ENCODE measurements at regions not wholly inside any gene's neighbourhood (a gene's known extent, or its start where the extent isn't known, plus 50 kb on each side); places are given as distances from the start of the nearest gene placed in this dataset.

DNA sequence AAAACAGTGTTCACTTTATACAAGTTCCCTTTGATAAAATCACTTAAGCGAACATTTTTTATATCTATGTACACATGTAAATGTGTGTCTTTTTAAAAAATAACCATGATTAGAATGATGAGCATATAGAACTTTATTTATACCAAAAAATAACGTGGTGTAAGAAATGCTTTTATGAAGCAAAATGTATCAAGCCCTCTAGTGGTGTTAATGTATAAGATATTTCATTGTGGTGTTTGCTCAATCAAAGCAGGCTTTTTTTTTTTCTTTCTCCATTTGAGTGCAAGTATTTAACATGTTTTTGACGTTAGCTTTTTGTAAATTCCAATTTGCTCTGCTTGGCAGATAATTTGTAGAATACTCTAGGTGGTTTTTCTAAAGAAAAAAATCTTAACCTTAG, 2092.4 kb upstream of the TENM3 start:
- H3K27ac Mint-ChIP-seq, result no peak overlapping the region
- DNase-seq (ENCODE audit: low spot score, unreplicated experiment), result no peak

GRCh38 chr4:180152831-180153230, 2090.4 kb upstream of the TENM3 start:
- Mint-ChIP-seq H3K4me3 (ENCODE audit: low read depth) (no peak overlapping the region), H3K27me3 (no peaks in the 10 kb centered on the region), H3K4me1 (ENCODE audit: low read depth) (no peaks in the 10 kb centered on the region), H3K27ac (no peak overlapping the region), H3K9me3 (ENCODE audit: low read depth) (no peaks in the 10 kb centered on the region), H3K36me3 (ENCODE audit: insufficient read depth) (no peaks in the 10 kb centered on the region)
- DNase-seq (ENCODE audit: low spot score, unreplicated experiment), result no peak
- TF ChIP-seq CTCF (IDR thresholded peaks at IDR 0.05; ENCODE audit: unreplicated experiment), result no peak

More for the DNA sequence above, 2092.4 kb upstream of the TENM3 start:
- H3K36me3 Mint-ChIP-seq (ENCODE audit: insufficient read depth), result no peaks in the 10 kb centered on the region
- no peaks in the 10 kb centered on the region for H3K9me3 Mint-ChIP-seq (ENCODE audit: low read depth)
- TF ChIP-seq CTCF (IDR thresholded peaks at IDR 0.05; ENCODE audit: unreplicated experiment), result peak; percentile 72
- H3K4me3 Mint-ChIP-seq (ENCODE audit: low read depth), result no peak overlapping the region
- peaks cover 3% of the 10 kb centered on the region for H3K4me1 Mint-ChIP-seq (ENCODE audit: low read depth)
- no peaks in the 10 kb centered on the region for H3K27me3 Mint-ChIP-seq

- no peak for TF ChIP-seq CTCF (IDR thresholded peaks at IDR 0.05; ENCODE audit: unreplicated experiment)
- Mint-ChIP-seq H3K4me3 (ENCODE audit: low read depth) (no peak overlapping the region), H3K27ac (no peak overlapping the region), H3K27me3 (no peaks in the 10 kb centered on the region), H3K9me3 (ENCODE audit: low read depth) (no peaks in the 10 kb centered on the region), H3K4me1 (ENCODE audit: low read depth) (no peaks in the 10 kb centered on the region), H3K36me3 (ENCODE audit: insufficient read depth) (no peaks in the 10 kb centered on the region)
- no peak for DNase-seq (ENCODE audit: low spot score, unreplicated experiment)
Measured at GRCh38 chr4:180153587-180153986, 2089.6 kb upstream of the TENM3 start.

GRCh38 chr4:180156684-180157083, 2086.5 kb upstream of the TENM3 start:
- Mint-ChIP-seq H3K4me1 (ENCODE audit: low read depth) (peaks cover 14% of the 10 kb centered on the region), H3K36me3 (ENCODE audit: insufficient read depth) (no peaks in the 10 kb centered on the region), H3K27me3 (no peaks in the 10 kb centered on the region), H3K27ac (no peak overlapping the region), H3K4me3 (ENCODE audit: low read depth) (no peak overlapping the region), H3K9me3 (ENCODE audit: low read depth) (no peaks in the 10 kb centered on the region)
- DNase-seq (ENCODE audit: low spot score, unreplicated experiment), result no peak
- no peak for TF ChIP-seq CTCF (IDR thresholded peaks at IDR 0.05; ENCODE audit: unreplicated experiment)

DNA sequence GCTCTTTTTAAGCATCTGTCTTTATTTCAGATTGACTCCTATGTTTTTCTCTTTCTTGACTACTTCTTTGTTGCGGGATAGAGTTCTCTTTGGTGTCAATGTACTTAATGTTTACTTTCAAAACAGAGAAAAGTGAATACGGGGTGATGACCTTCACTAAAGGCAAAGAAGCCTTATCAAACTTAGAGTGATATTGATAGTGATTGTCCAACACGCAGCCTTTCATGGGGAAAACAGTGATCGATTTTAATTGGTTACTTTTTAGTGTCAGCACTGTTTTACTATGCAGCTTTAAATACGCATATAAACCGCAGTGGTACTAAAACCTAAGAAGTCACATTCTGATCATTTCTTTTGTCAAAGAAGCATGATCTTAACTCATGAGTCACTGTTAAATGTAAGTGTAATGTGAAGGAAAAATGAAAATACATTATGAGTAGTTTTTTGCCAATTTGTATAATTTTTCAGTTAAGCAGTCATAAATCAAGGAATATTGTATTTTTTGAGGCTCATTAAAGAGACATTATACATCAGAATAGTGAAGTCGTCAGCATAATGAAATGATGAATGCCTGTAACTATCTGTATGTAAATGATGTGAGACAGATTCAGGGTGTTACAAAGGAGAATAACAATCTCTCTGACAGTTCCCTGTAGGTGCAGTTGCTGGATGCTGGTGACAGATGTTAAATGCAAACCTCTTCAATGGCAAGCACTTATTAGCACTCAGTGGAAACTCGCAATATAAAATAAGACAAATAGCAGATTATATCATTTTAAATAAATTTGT, 2082.8 kb upstream of the TENM3 start:
- Mint-ChIP-seq H3K27ac (peak overlapping the region; percentile 34), H3K36me3 (ENCODE audit: insufficient read depth) (no peaks in the 10 kb centered on the region), H3K9me3 (ENCODE audit: low read depth) (no peaks in the 10 kb centered on the region), H3K4me1 (ENCODE audit: low read depth) (peaks cover 21% of the 10 kb centered on the region), H3K4me3 (ENCODE audit: low read depth) (peak overlapping the region; percentile 35), H3K27me3 (no peaks in the 10 kb centered on the region)
- DNase-seq (ENCODE audit: low spot score, unreplicated experiment), result no peak
- TF ChIP-seq CTCF (IDR thresholded peaks at IDR 0.05; ENCODE audit: unreplicated experiment), result no peak
